BLaER1 treated with 17β-estradiol and CSF1 and Interleukin-3, amounts not matched to agents 10 nM and 100 nM (cell line): ENCODE measurements at regions not wholly inside any gene's neighbourhood (a gene's known extent, or its start where the extent isn't known, plus 50 kb on each side); places are given as distances from the start of the nearest gene placed in this dataset.
"Not testable (repeated sequence)": the region's sequence is repeated elsewhere in the genome, so short reads cannot be mapped to it uniquely, and the experiment has no call there.

Experiments
- H3K27ac ChIP-seq, 11 experiments: shearing (Covaris generic); formaldehyde crosslinking; 2 replicates each; pipeline ENCODE4 v1.8.1; 2022
- H3K27me3 ChIP-seq, 11 experiments: shearing (Covaris generic); formaldehyde crosslinking; 2 replicates each; pipeline ENCODE4 v1.8.1; 2022
- H3K36me3 ChIP-seq, 11 experiments: shearing (Covaris generic); formaldehyde crosslinking; 2 replicates each; pipeline ENCODE4 v1.8.1; 2022
- H3K4me1 ChIP-seq, 10 experiments: shearing (Covaris generic); formaldehyde crosslinking; 2 replicates each; pipeline ENCODE4 v1.8.1; 2022
- H3K4me2 ChIP-seq, 11 experiments: shearing (Covaris generic); formaldehyde crosslinking; 2 replicates each; pipeline ENCODE4 v1.8.1; 2022
- H3K4me3 ChIP-seq, 10 experiments: shearing (Covaris generic); formaldehyde crosslinking; 2 replicates each; pipeline ENCODE4 v1.8.1; 2022
- H3K9ac ChIP-seq, 11 experiments: shearing (Covaris generic); formaldehyde crosslinking; 2 replicates each; pipeline ENCODE4 v1.8.1; 2022
- H3K9me3 ChIP-seq, 11 experiments: shearing (Covaris generic); formaldehyde crosslinking; replicated peaks in 1 of 11; 2 replicates each; pipeline ENCODE4 v1.8.1; 2022
- H4K20me1 ChIP-seq, 11 experiments: shearing (Covaris generic); formaldehyde crosslinking; 2 replicates each; pipeline ENCODE4 v1.8.1; 2022
- Cebpa-rat ChIP-seq, 11 experiments: shearing (Covaris generic); IDR thresholded peaks; 2 replicates each; pipeline ENCODE4 v1.8.1; 2022

GRCh38 chr4:123597586-123597985 is 201.0 kb downstream of the SPRY1 start:
- H3K9me3 ChIP-seq: peaks cover 0 to 9% (median 0%) of the 10 kb centered on the region in 11 experiments; a peak in 1 of 22 replicates
- H3K27me3 ChIP-seq: peaks cover 0 to 8% (median 0%) of the 10 kb centered on the region in 11 experiments; a peak in 3 of 22 replicates
- no peaks in the 10 kb centered on the region for H3K36me3 ChIP-seq
- H3K27ac ChIP-seq: peak overlapping the region in 8 of 11 experiments; percentile 85 to 99 (median 92); a peak in 12 of 22 replicates
- TF ChIP-seq Cebpa-rat (IDR thresholded peaks at IDR 0.05): no peak
- H3K4me3 ChIP-seq: no peak overlapping the region
- peaks cover 28 to 53% (median 48%) of the 10 kb centered on the region in 10 experiments for H3K4me1 ChIP-seq
- no peak overlapping the region for H3K9ac ChIP-seq
- H4K20me1 ChIP-seq: no peaks in the 10 kb centered on the region
- H3K4me2 ChIP-seq: peak overlapping the region in 6 of 11 experiments; percentile 22 to 83 (median 69); a peak in 10 of 22 replicates

- TF ChIP-seq Cebpa-rat (IDR thresholded peaks at IDR 0.05): no peak
- Histone ChIP-seq H3K9ac (peak overlapping the region in 2 of 11 experiments; percentile 61 to 66; a peak in 1 of 22 replicates), H3K4me1 (peaks cover 33 to 61% (median 55%) of the 10 kb centered on the region in 10 experiments), H3K27me3 (peaks cover 0 to 4% (median 0%) of the 10 kb centered on the region in 11 experiments; a peak in 1 of 22 replicates), H3K36me3 (no peaks in the 10 kb centered on the region), H4K20me1 (no peaks in the 10 kb centered on the region), H3K9me3 (peaks cover 0 to 9% (median 0%) of the 10 kb centered on the region in 11 experiments; a peak in 1 of 22 replicates), H3K27ac (peak overlapping the region; percentile 52 to 99 (median 90); a peak in 20 of 22 replicates), H3K4me3 (no peak overlapping the region), H3K4me2 (peak overlapping the region in 8 of 11 experiments; percentile 45 to 83 (median 66); a peak in 15 of 22 replicates)
Observed at GRCh38 chr4:123598331-123598730, 201.7 kb downstream of the SPRY1 start.

GRCh38 chr4:123599061-123599919 is 202.7 kb downstream of the SPRY1 start:
- no peaks in the 10 kb centered on the region for H4K20me1 ChIP-seq
- H3K36me3 ChIP-seq: no peaks in the 10 kb centered on the region
- TF ChIP-seq Cebpa-rat (IDR thresholded peaks at IDR 0.05): peak in 6 of 11 experiments; percentile 60 to 94 (median 84); a peak in 11 of 22 replicates
- no peak overlapping the region; a peak in 1 of 20 replicates for H3K4me3 ChIP-seq
- peaks cover 35 to 68% (median 62%) of the 10 kb centered on the region in 10 experiments for H3K4me1 ChIP-seq
- peak overlapping the region; percentile 45 to 87 (median 66) for H3K4me2 ChIP-seq
- peaks cover 0 to 9% (median 0%) of the 10 kb centered on the region in 11 experiments; a peak in 2 of 22 replicates for H3K27me3 ChIP-seq
- peak overlapping the region; percentile 52 to 99 (median 90); a peak in 21 of 22 replicates for H3K27ac ChIP-seq
- H3K9ac ChIP-seq: peak overlapping the region; percentile 49 to 83 (median 73); a peak in 21 of 22 replicates
- H3K9me3 ChIP-seq: peaks cover 0 to 9% (median 0%) of the 10 kb centered on the region in 11 experiments; a peak in 2 of 22 replicates

- H3K27me3 ChIP-seq: peaks cover 0 to 15% (median 0%) of the 10 kb centered on the region in 11 experiments; a peak in 2 of 22 replicates
- peak overlapping the region; percentile 47 to 87 (median 74) for H3K4me2 ChIP-seq
- H3K9ac ChIP-seq: peak overlapping the region; percentile 66 to 83 (median 74); a peak in 21 of 22 replicates
- no peaks in the 10 kb centered on the region for H4K20me1 ChIP-seq
- TF ChIP-seq Cebpa-rat (IDR thresholded peaks at IDR 0.05): peak in 7 of 11 experiments; percentile 20 to 72 (median 51); a peak in 6 of 22 replicates
- peaks cover 0 to 9% (median 0%) of the 10 kb centered on the region in 11 experiments; a peak in 2 of 22 replicates for H3K9me3 ChIP-seq
- peaks cover 35 to 74% (median 62%) of the 10 kb centered on the region in 10 experiments for H3K4me1 ChIP-seq
- peak overlapping the region; percentile 81 to 99 (median 90); a peak in 21 of 22 replicates for H3K27ac ChIP-seq
- H3K36me3 ChIP-seq: no peaks in the 10 kb centered on the region
- H3K4me3 ChIP-seq: peak overlapping the region in 5 of 10 experiments; percentile 6 to 39 (median 19); a peak in 8 of 20 replicates
Observed at GRCh38 chr4:123599920-123600810, 203.6 kb downstream of the SPRY1 start.

GRCh38 chr4:123600987-123601904 is 204.7 kb downstream of the SPRY1 start:
- H3K27me3 ChIP-seq: peaks cover 0 to 15% (median 0%) of the 10 kb centered on the region in 11 experiments; a peak in 2 of 22 replicates
- H3K4me3 ChIP-seq: peak overlapping the region in 1 of 10 experiments; percentile 36; a peak in 1 of 20 replicates
- H3K9me3 ChIP-seq: peaks cover 0 to 9% (median 0%) of the 10 kb centered on the region in 11 experiments; a peak in 2 of 22 replicates
- H3K9ac ChIP-seq: peak overlapping the region in 10 of 11 experiments; percentile 70 to 83 (median 76); a peak in 17 of 22 replicates
- peak overlapping the region; percentile 47 to 87 (median 74); a peak in 21 of 22 replicates for H3K4me2 ChIP-seq
- no peak for TF ChIP-seq Cebpa-rat (IDR thresholded peaks at IDR 0.05)
- peaks cover 39 to 85% (median 70%) of the 10 kb centered on the region in 10 experiments for H3K4me1 ChIP-seq
- no peaks in the 10 kb centered on the region for H3K36me3 ChIP-seq
- peak overlapping the region; percentile 81 to 99 (median 90); a peak in 21 of 22 replicates for H3K27ac ChIP-seq
- no peaks in the 10 kb centered on the region for H4K20me1 ChIP-seq

- peak overlapping the region in 8 of 11 experiments; percentile 23 to 99 (median 90); a peak in 11 of 22 replicates for H3K27ac ChIP-seq
- H3K9ac ChIP-seq: no peak overlapping the region
- H3K4me2 ChIP-seq: peak overlapping the region in 7 of 11 experiments; percentile 54 to 85 (median 78); a peak in 12 of 22 replicates
- peaks cover 0 to 9% (median 0%) of the 10 kb centered on the region in 11 experiments; a peak in 2 of 22 replicates for H3K9me3 ChIP-seq
- peaks cover 46 to 92% (median 77%) of the 10 kb centered on the region in 10 experiments for H3K4me1 ChIP-seq
- no peaks in the 10 kb centered on the region for H3K36me3 ChIP-seq
- H3K4me3 ChIP-seq: no peak overlapping the region
- H4K20me1 ChIP-seq: no peaks in the 10 kb centered on the region
- H3K27me3 ChIP-seq: peaks cover 0 to 15% (median 0%) of the 10 kb centered on the region in 11 experiments; a peak in 2 of 22 replicates
- TF ChIP-seq Cebpa-rat (IDR thresholded peaks at IDR 0.05): no peak
Observed at GRCh38 chr4:123602007-123602406, 205.4 kb downstream of the SPRY1 start.

GRCh38 chr4:123603165-123603564 is 206.6 kb downstream of the SPRY1 start:
- peak overlapping the region; percentile 9 to 85 (median 55); a peak in 20 of 22 replicates for H3K4me2 ChIP-seq
- no peak overlapping the region for H3K4me3 ChIP-seq
- no peaks in the 10 kb centered on the region for H4K20me1 ChIP-seq
- no peak overlapping the region for H3K9ac ChIP-seq
- peaks cover 56 to 93% (median 82%) of the 10 kb centered on the region in 10 experiments for H3K4me1 ChIP-seq
- no peak for TF ChIP-seq Cebpa-rat (IDR thresholded peaks at IDR 0.05)
- H3K27ac ChIP-seq: peak overlapping the region in 8 of 11 experiments; percentile 23 to 99 (median 90); a peak in 12 of 22 replicates
- no peaks in the 10 kb centered on the region for H3K36me3 ChIP-seq
- H3K9me3 ChIP-seq: peaks cover 0 to 9% (median 0%) of the 10 kb centered on the region in 11 experiments; a peak in 2 of 22 replicates
- H3K27me3 ChIP-seq: peaks cover 0 to 15% (median 0%) of the 10 kb centered on the region in 11 experiments; a peak in 2 of 22 replicates

- not testable (repeated sequence) for H3K4me3 ChIP-seq, H4K20me1 ChIP-seq, H3K9me3 ChIP-seq, H3K36me3 ChIP-seq, H3K9ac ChIP-seq
- Histone ChIP-seq H3K4me2 (peak overlapping the region in 10 of 11 experiments; percentile 34 to 89 (median 82); a peak in 19 of 22 replicates), H3K27ac (peak overlapping the region in 10 of 11 experiments; percentile 60 to 85 (median 71); a peak in 18 of 22 replicates), H3K4me1 (peaks cover 36 to 77% (median 59%) of the 10 kb centered on the region in 10 experiments), H3K27me3 (peaks cover 0 to 24% (median 0%) of the 10 kb centered on the region in 11 experiments; a peak in 3 of 22 replicates)
Observed at GRCh38 chr4:123605797-123606196, 209.2 kb downstream of the SPRY1 start.
